BJ (cell line): ENCODE measurements at regions not wholly inside any gene's neighbourhood (a gene's known extent, or its start where the extent isn't known, plus 50 kb on each side); places are given as distances from the start of the nearest gene placed in this dataset.
"Not testable (repeated sequence)": the region's sequence is repeated elsewhere in the genome, so short reads cannot be mapped to it uniquely, and the experiment has no call there.

Source experiments
- CTCF ChIA-PET: fragments of 350-600 bp; formaldehyde crosslinking; extraction: SDS; loops from one replicate; lab custom pipeline; 2021; ENCODE audit warnings: antibody characterized with exemption, inconsistent platforms; lab: Yijun Ruan, JAX
- POLR2A ChIA-PET: fragments of 300-600 bp; sonication (Branson Sonifier 250); formaldehyde crosslinking; extraction: SDS; loops from one replicate; lab custom pipeline; 2021; ENCODE audit warnings: antibody characterized with exemption; lab: Charles Lee
- DNase-seq: peaks from one replicate; pipeline ENCODE4 v3.0.0-alpha.2; 2011; ENCODE audit warnings: low read depth
- H3K27me3 ChIP-seq: 2 replicates; pipeline ENCODE4 v1.6.0; 2011; ENCODE audit warnings: low read length; ENCODE audit not compliant: control insufficient read depth, insufficient read depth
- H3K36me3 ChIP-seq: 2 replicates; pipeline ENCODE4 v1.5.1; 2011; ENCODE audit warnings: low read length; ENCODE audit not compliant: control insufficient read depth, insufficient read depth
- H3K4me3 ChIP-seq: 2 replicates; pipeline ENCODE4 v1.5.1; 2011; ENCODE audit warnings: low read depth, mild to moderate bottlenecking, control low read depth, low read length
- CTCF ChIP-seq: IDR thresholded peaks from 2 replicates; pipeline ENCODE4 v1.5.1; 2011; ENCODE audit warnings: low read depth, mild to moderate bottlenecking, control low read depth, inconsistent platforms, low read length, moderate library complexity; ENCODE audit not compliant: insufficient read depth

GRCh38 chr13:90645582-90645981, 701.9 kb upstream of the MIR17HG start:
- ChIA-PET POLR2A (no interaction called here), CTCF (no interaction called here)
- Histone ChIP-seq H3K36me3 (no peaks in the 10 kb centered on the region), H3K4me3 (no peak overlapping the region), H3K27me3 (no peaks in the 10 kb centered on the region)
- no peak for TF ChIP-seq CTCF
- DNase-seq, result no peak

- ChIA-PET CTCF (no interaction called here), POLR2A (no interaction called here)
- no peak for DNase-seq
- no peak overlapping the region for H3K4me3 ChIP-seq
- no peaks in the 10 kb centered on the region for H3K27me3 ChIP-seq
- no peaks in the 10 kb centered on the region for H3K36me3 ChIP-seq
- no peak for TF ChIP-seq CTCF
Measured at GRCh38 chr13:90648497-90648896, 699.0 kb upstream of the MIR17HG start.

- no peaks in the 10 kb centered on the region for H3K36me3 ChIP-seq
- ChIA-PET CTCF (no interaction called here), POLR2A (no interaction called here)
- no peak for DNase-seq
- TF ChIP-seq CTCF, result no peak
- no peak overlapping the region for H3K4me3 ChIP-seq
- no peaks in the 10 kb centered on the region for H3K27me3 ChIP-seq
Measured at GRCh38 chr13:90652036-90652435, 695.5 kb upstream of the MIR17HG start.

- no peaks in the 10 kb centered on the region for H3K27me3 ChIP-seq
- no peaks in the 10 kb centered on the region for H3K36me3 ChIP-seq
- ChIA-PET POLR2A (no interaction called here), CTCF (no interaction called here)
- no peak overlapping the region for H3K4me3 ChIP-seq
- no peak for DNase-seq
- no peak for TF ChIP-seq CTCF
Measured at GRCh38 chr13:90654970-90655369, 692.5 kb upstream of the MIR17HG start.

GRCh38 chr13:90664200-90664599, 683.3 kb upstream of the MIR17HG start:
- H3K36me3 ChIP-seq, H3K4me3 ChIP-seq, POLR2A ChIA-PET, CTCF ChIA-PET, H3K27me3 ChIP-seq, DNase-seq: not testable (repeated sequence)

- Histone ChIP-seq H3K36me3 (no peaks in the 10 kb centered on the region), H3K4me3 (no peak overlapping the region), H3K27me3 (no peaks in the 10 kb centered on the region)
- no peak for TF ChIP-seq CTCF
- POLR2A ChIA-PET, result no interaction called here
- CTCF ChIA-PET, result no interaction called here
- DNase-seq, result no peak
Measured at GRCh38 chr13:90673746-90674145, 673.7 kb upstream of the MIR17HG start.
